Activated CD4-positive, alpha-beta memory T cell treated with anti-CD3 and anti-CD28 coated beads for 36 hours (primary cell): ENCODE measurements at regions not wholly inside any gene's neighbourhood (a gene's known extent, or its start where the extent isn't known, plus 50 kb on each side); places are given as distances from the start of the nearest gene placed in this dataset.

ENCODE experiments used
- CTCF ChIA-PET: fragments of 350-600 bp; sonication (Branson Sonifier 250); formaldehyde crosslinking; loops from one replicate; lab custom pipeline; 2021; ENCODE audit warnings: antibody characterized with exemption, inconsistent platforms; lab: Charles Lee
- POLR2A ChIA-PET: fragments of 350-600 bp; sonication (Branson Sonifier 250); formaldehyde crosslinking; loops from one replicate; lab custom pipeline; 2021; ENCODE audit warnings: antibody characterized with exemption; lab: Charles Lee
- DNase-seq: peaks from one replicate; pipeline ENCODE4 v3.0.0-alpha.2; 2020
- H3K27ac Mint-ChIP-seq: one replicate; pipeline ENCODE4 v1.8.0; 2021; ENCODE audit warnings: mixed read lengths
- H3K27me3 Mint-ChIP-seq: one replicate; pipeline ENCODE4 v1.8.0; 2021; ENCODE audit warnings: mixed read lengths
- H3K36me3 Mint-ChIP-seq: one replicate; pipeline ENCODE4 v1.8.0; 2021; ENCODE audit warnings: mixed read lengths
- H3K4me1 Mint-ChIP-seq: one replicate; pipeline ENCODE4 v1.8.0; 2021; ENCODE audit warnings: low read depth, mixed read lengths
- H3K4me3 Mint-ChIP-seq: one replicate; pipeline ENCODE4 v1.8.0; 2021; ENCODE audit warnings: mild to moderate bottlenecking, mixed read lengths
- H3K9me3 Mint-ChIP-seq: one replicate; pipeline ENCODE4 v1.8.0; 2021; ENCODE audit warnings: mixed read lengths
- intact Hi-C: fragments of 100-400 bp; cut with micrococcal nuclease; formaldehyde crosslinking; loops from one replicate; pipeline ENCODE4 v1.15.1; 2023

DNA sequence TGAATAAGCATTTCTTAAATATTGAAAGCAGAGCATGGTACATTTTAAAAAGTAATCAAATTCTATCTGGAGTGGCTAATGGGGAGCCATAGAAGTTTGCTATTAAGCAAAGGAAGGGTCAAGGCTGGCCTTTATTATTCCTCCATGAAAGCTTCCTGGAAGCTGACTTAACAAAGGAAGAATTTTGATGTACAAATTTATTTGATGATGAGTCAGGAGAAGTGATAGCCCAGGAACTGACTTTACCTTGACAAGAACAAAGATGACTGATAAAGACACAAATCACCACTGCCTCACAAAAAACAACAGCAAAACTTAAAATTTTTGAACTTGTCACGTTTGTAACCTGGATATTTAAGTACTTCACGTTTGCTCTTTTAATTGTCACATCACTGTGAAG, 872.1 kb downstream of the PCDH7 start:
- POLR2A ChIA-PET = no interaction called here
- H3K27ac Mint-ChIP-seq = no peak overlapping the region
- H3K27me3 Mint-ChIP-seq = no peaks in the 10 kb centered on the region
- CTCF ChIA-PET = no interaction called here
- DNase-seq = no peak
- intact Hi-C loops = no loop called here
- no peaks in the 10 kb centered on the region for H3K36me3 Mint-ChIP-seq
- no peak overlapping the region for H3K4me3 Mint-ChIP-seq
- H3K4me1 Mint-ChIP-seq = no peaks in the 10 kb centered on the region
- H3K9me3 Mint-ChIP-seq = peaks cover 18% of the 10 kb centered on the region

- H3K4me3 Mint-ChIP-seq = no peak overlapping the region
- no peaks in the 10 kb centered on the region for H3K27me3 Mint-ChIP-seq
- no peak for DNase-seq
- ChIA-PET POLR2A (no interaction called here), CTCF (no interaction called here)
- H3K36me3 Mint-ChIP-seq = no peaks in the 10 kb centered on the region
- no peaks in the 10 kb centered on the region for H3K4me1 Mint-ChIP-seq
- H3K27ac Mint-ChIP-seq = no peak overlapping the region
- intact Hi-C loops = no loop called here
- peaks cover 18% of the 10 kb centered on the region for H3K9me3 Mint-ChIP-seq
Observed at GRCh38 chr4:31595496-31595895, 875.3 kb downstream of the PCDH7 start.

DNA sequence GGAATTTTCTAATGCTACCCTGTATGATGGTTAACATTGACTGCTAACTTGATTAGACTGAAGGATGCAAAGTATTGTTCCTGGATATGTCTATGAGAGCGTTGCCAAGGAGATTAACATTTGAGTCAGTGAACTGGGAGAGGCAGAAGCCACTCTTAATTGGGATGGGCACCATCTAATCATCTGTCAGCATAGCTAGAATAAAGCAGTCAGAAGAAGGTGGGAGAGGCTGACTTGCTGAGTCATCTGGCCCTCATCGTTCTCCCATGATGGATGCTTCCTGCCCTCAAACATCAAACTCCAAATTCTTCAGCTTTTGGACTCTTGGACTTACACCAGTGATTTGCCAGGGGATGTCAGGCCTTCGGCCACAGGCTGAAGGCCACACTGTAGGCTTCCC, 878.5 kb downstream of the PCDH7 start:
- Mint-ChIP-seq H3K27ac (no peak overlapping the region), H3K4me1 (no peaks in the 10 kb centered on the region), H3K36me3 (no peaks in the 10 kb centered on the region), H3K9me3 (peaks cover 15% of the 10 kb centered on the region), H3K27me3 (no peaks in the 10 kb centered on the region), H3K4me3 (no peak overlapping the region)
- no peak for DNase-seq
- intact Hi-C loops = no loop called here
- ChIA-PET CTCF (no interaction called here), POLR2A (no interaction called here)

GRCh38 chr4:31601793-31602192, 881.6 kb downstream of the PCDH7 start:
- Mint-ChIP-seq H3K9me3 (peaks cover 21% of the 10 kb centered on the region), H3K36me3 (no peaks in the 10 kb centered on the region), H3K27me3 (no peaks in the 10 kb centered on the region), H3K27ac (no peak overlapping the region), H3K4me1 (no peaks in the 10 kb centered on the region), H3K4me3 (no peak overlapping the region)
- DNase-seq = no peak
- ChIA-PET CTCF (no interaction called here), POLR2A (no interaction called here)
- intact Hi-C loops = no loop called here

GRCh38 chr4:31613946-31614623, 893.9 kb downstream of the PCDH7 start:
- Mint-ChIP-seq H3K27ac (no peak overlapping the region), H3K36me3 (no peaks in the 10 kb centered on the region), H3K27me3 (no peaks in the 10 kb centered on the region), H3K4me1 (no peaks in the 10 kb centered on the region), H3K9me3 (peaks cover 16% of the 10 kb centered on the region), H3K4me3 (no peak overlapping the region)
- intact Hi-C loops = no loop called here
- CTCF ChIA-PET = no interaction called here
- POLR2A ChIA-PET = no interaction called here
- DNase-seq = no peak

DNA sequence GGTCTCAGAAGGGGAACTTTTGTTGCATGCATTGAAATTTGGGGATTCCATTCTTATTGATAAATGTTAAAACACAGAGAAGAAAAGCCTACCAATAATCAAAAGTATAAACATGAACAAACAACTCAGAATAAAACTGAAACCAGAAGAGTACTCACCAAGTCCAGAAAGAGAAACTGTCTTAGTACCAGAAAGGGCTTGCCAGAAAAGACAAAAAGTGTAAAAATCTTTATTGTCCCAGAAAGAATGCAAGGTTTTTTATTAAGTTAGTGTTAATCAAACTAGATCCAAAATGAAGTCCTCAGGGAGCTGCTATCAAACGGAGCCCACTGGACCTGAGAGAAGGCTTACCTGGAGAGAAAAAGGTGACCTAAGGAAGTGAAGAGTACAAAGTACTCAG, 897.5 kb downstream of the PCDH7 start:
- intact Hi-C loops = no loop called here
- no peak for DNase-seq
- H3K9me3 Mint-ChIP-seq = peaks cover 10% of the 10 kb centered on the region
- no peaks in the 10 kb centered on the region for H3K27me3 Mint-ChIP-seq
- POLR2A ChIA-PET = no interaction called here
- no peaks in the 10 kb centered on the region for H3K4me1 Mint-ChIP-seq
- CTCF ChIA-PET = no interaction called here
- H3K4me3 Mint-ChIP-seq = no peak overlapping the region
- no peaks in the 10 kb centered on the region for H3K36me3 Mint-ChIP-seq
- no peak overlapping the region for H3K27ac Mint-ChIP-seq

- intact Hi-C loops = no loop called here
- H3K36me3 Mint-ChIP-seq = no peaks in the 10 kb centered on the region
- no peak overlapping the region for H3K27ac Mint-ChIP-seq
- ChIA-PET POLR2A (no interaction called here), CTCF (no interaction called here)
- H3K4me3 Mint-ChIP-seq = no peak overlapping the region
- peaks cover 6% of the 10 kb centered on the region for H3K9me3 Mint-ChIP-seq
- no peaks in the 10 kb centered on the region for H3K27me3 Mint-ChIP-seq
- no peak for DNase-seq
- no peaks in the 10 kb centered on the region for H3K4me1 Mint-ChIP-seq
Observed at GRCh38 chr4:31620476-31620875, 900.3 kb downstream of the PCDH7 start.

- Mint-ChIP-seq H3K27ac (no peak overlapping the region), H3K4me3 (no peak overlapping the region), H3K27me3 (no peaks in the 10 kb centered on the region), H3K36me3 (no peaks in the 10 kb centered on the region), H3K9me3 (peaks cover 11% of the 10 kb centered on the region), H3K4me1 (no peaks in the 10 kb centered on the region)
- POLR2A ChIA-PET = no interaction called here
- DNase-seq = no peak
- intact Hi-C loops = no loop called here
- CTCF ChIA-PET = no interaction called here
Observed at GRCh38 chr4:31645236-31645635, 925.1 kb downstream of the PCDH7 start.

DNA sequence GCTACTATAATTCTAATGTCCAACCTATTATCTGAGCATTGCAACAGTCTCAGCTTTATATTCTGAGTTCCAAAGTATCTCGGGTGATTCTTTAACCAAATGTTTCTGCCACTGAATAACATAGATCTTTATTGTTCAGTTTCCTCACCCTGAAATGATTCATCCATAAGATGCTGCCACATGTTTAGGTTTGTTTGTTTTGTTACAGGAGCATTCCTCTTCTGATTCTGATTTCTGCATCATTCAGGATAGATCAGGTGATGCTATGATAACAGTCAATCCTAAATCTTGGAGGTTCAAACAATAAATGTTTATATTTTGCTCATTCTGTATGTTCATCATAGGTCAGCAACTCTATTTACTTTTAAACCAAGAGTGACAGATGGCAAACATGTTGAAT, 927.6 kb downstream of the PCDH7 start:
- no peaks in the 10 kb centered on the region for H3K4me1 Mint-ChIP-seq
- intact Hi-C loops = no loop called here
- H3K9me3 Mint-ChIP-seq = peaks cover 18% of the 10 kb centered on the region
- ChIA-PET POLR2A (no interaction called here), CTCF (no interaction called here)
- H3K4me3 Mint-ChIP-seq = no peak overlapping the region
- H3K27ac Mint-ChIP-seq = no peak overlapping the region
- DNase-seq = no peak
- H3K27me3 Mint-ChIP-seq = no peaks in the 10 kb centered on the region
- H3K36me3 Mint-ChIP-seq = no peaks in the 10 kb centered on the region

DNA sequence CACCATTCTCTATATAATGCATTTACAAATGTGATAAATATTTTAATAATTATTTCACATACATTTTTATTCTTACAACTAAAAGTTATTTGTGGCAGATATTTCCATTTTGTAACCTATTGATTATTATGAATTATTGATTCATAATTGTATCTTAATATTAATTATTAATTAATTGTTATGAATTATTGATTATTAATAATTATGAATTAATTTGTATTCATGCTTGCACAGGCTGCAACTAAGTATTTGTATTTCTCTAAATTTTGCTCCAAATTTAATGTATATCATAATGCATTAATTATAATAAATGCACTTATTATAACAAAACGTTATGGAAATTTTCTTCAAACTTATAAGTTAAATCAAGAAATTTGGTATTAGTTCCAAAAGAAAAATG, 929.7 kb downstream of the PCDH7 start:
- no peak overlapping the region for H3K27ac Mint-ChIP-seq
- peaks cover 23% of the 10 kb centered on the region for H3K9me3 Mint-ChIP-seq
- DNase-seq = no peak
- ChIA-PET POLR2A (no interaction called here), CTCF (no interaction called here)
- intact Hi-C loops = no loop called here
- no peaks in the 10 kb centered on the region for H3K4me1 Mint-ChIP-seq
- no peak overlapping the region for H3K4me3 Mint-ChIP-seq
- no peaks in the 10 kb centered on the region for H3K36me3 Mint-ChIP-seq
- no peaks in the 10 kb centered on the region for H3K27me3 Mint-ChIP-seq

- POLR2A ChIA-PET = no interaction called here
- Mint-ChIP-seq H3K27me3 (no peaks in the 10 kb centered on the region), H3K36me3 (no peaks in the 10 kb centered on the region), H3K27ac (no peak overlapping the region), H3K9me3 (peaks cover 17% of the 10 kb centered on the region), H3K4me3 (no peak overlapping the region), H3K4me1 (no peaks in the 10 kb centered on the region)
- intact Hi-C loops = no loop called here
- CTCF ChIA-PET = no interaction called here
- DNase-seq = no peak
Observed at GRCh38 chr4:31651541-31651940, 931.4 kb downstream of the PCDH7 start.

GRCh38 chr4:31655328-31655727, 935.2 kb downstream of the PCDH7 start:
- ChIA-PET CTCF (no interaction called here), POLR2A (no interaction called here)
- DNase-seq = no peak
- Mint-ChIP-seq H3K4me3 (no peak overlapping the region), H3K27me3 (no peaks in the 10 kb centered on the region), H3K9me3 (peaks cover 12% of the 10 kb centered on the region), H3K36me3 (no peaks in the 10 kb centered on the region), H3K27ac (no peak overlapping the region), H3K4me1 (no peaks in the 10 kb centered on the region)
- intact Hi-C loops = no loop called here

DNA sequence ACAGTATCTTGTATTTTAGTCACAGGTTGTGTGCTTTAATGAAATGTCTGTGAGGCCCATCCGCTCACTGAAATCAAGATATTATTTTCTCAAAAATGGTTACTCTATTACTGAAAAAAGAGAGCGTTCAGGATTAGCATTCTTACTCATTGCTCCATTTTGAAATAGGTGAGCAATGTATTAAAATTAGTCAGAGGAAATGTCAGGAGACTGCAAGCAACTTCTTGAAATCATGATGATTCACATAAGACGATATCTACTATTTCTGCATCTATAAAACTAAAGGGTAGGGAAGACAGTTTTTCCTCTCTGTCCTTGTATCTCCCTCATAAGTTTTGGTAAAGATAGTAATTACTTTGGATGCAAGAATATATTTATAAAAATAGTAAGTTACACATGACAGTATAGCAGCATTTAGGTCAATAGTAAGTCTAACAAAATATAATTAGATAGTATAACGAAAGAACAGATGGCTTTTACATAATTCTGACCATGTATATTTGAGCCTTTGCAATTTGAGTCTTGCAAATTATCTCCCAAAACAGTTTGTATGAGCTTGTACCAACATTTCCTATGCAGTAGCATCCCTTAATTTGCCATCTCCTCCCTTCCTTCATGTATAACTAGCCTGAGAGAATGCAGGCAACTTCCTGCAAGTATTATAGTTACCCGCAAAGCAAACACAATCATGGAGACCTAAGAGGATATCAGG, 937.8 kb downstream of the PCDH7 start:
- Mint-ChIP-seq H3K27ac (no peak overlapping the region), H3K9me3 (peaks cover 6% of the 10 kb centered on the region), H3K4me1 (no peaks in the 10 kb centered on the region), H3K27me3 (no peaks in the 10 kb centered on the region), H3K36me3 (no peaks in the 10 kb centered on the region), H3K4me3 (no peak overlapping the region)
- ChIA-PET POLR2A (no interaction called here), CTCF (no interaction called here)
- intact Hi-C loops = no loop called here
- DNase-seq = no peak
